GM06990 (cell line): ENCODE measurements at regions not wholly inside any gene's neighbourhood (a gene's known extent, or its start where the extent isn't known, plus 50 kb on each side); places are given as distances from the start of the nearest gene placed in this dataset.

Experiments used
- DNase-seq: peaks from one replicate; pipeline ENCODE4 v3.0.0-alpha.2; 2011; ENCODE audit not compliant: insufficient read length; ENCODE audit errors: extremely low read depth
- H3K27me3 ChIP-seq: replicated peaks from 2 replicates; pipeline ENCODE4 v1.6.0; 2011; ENCODE audit warnings: low read length; ENCODE audit not compliant: control insufficient read depth, insufficient read depth
- H3K36me3 ChIP-seq: 2 replicates; pipeline ENCODE4 v1.5.1; 2011; ENCODE audit warnings: low read length; ENCODE audit not compliant: control insufficient read depth, insufficient read depth
- H3K4me3 ChIP-seq: replicated peaks from 2 replicates; pipeline ENCODE4 v1.5.1; 2011; ENCODE audit warnings: low read depth, mild to moderate bottlenecking, control low read depth, low read length
- TF ChIP-seq, protein P1 (sequence below): IDR thresholded peaks from 2 replicates; pipeline ENCODE4 v1.5.1; 2011; ENCODE audit warnings: low read length, control low read depth, mild to moderate bottlenecking, inconsistent platforms; ENCODE audit not compliant: insufficient read depth, poor library complexity, severe bottlenecking

DNA sequence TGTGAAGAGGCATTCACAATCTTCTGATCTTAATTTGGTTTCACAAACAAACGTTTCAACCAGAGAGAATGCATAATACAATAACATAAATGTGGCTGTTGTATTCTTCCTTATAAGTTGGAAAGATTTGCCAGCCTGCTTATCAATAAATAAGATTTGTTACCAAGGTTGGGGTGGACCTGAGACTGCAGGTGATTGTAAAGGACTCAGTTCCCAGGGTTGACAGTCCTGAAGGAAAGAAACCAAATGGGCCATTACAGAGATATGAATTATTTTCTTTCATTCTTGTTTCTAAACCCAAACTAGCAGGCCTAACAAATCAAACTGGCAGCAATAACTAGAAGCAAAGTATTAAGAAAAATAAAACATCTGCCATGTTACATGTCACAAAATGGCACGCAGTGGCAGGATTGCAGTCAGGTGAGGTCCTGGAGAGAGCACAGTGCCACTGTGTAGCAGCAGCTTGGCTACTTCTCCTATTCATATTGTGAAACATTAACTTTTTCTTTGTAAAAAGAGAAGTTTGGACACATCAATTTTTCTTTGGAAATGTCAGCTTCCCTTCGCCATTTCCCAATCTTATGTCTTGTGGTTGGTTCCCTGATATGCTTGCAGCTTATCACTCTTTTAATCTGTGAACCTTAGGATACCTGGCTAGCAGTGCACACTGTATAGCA lies 133.8 kb upstream of the EMCN start:
- no peaks in the 10 kb centered on the region for H3K36me3 ChIP-seq
- DNase-seq, result no peak
- H3K4me3 ChIP-seq, result no peak overlapping the region
- no peaks in the 10 kb centered on the region for H3K27me3 ChIP-seq
- TF ChIP-seq, protein P1, sequence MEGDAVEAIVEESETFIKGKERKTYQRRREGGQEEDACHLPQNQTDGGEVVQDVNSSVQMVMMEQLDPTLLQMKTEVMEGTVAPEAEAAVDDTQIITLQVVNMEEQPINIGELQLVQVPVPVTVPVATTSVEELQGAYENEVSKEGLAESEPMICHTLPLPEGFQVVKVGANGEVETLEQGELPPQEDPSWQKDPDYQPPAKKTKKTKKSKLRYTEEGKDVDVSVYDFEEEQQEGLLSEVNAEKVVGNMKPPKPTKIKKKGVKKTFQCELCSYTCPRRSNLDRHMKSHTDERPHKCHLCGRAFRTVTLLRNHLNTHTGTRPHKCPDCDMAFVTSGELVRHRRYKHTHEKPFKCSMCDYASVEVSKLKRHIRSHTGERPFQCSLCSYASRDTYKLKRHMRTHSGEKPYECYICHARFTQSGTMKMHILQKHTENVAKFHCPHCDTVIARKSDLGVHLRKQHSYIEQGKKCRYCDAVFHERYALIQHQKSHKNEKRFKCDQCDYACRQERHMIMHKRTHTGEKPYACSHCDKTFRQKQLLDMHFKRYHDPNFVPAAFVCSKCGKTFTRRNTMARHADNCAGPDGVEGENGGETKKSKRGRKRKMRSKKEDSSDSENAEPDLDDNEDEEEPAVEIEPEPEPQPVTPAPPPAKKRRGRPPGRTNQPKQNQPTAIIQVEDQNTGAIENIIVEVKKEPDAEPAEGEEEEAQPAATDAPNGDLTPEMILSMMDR, result no peak

DNA sequence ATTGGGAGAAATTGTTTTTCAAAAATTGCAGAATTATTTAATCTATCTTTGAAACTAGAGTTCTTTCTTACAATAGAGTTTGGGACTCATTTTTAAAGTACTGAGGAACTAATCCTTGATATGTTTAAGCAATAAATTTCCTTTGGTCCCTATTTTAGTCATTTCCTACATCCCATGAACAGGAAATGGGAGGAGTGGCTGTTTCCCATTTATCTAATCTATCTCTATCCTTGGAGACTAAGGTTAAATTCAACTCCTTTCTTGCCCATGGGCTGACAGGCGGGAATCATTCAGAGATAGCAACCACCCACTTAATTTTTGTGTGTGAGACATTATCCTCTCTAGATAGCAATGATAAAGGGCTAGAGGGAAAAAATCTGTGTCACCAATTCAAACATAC lies 131.6 kb upstream of the EMCN start:
- Histone ChIP-seq H3K36me3 (no peaks in the 10 kb centered on the region), H3K27me3 (no peaks in the 10 kb centered on the region), H3K4me3 (no peak overlapping the region)
- DNase-seq, result no peak
- TF ChIP-seq, protein P1, result no peak

DNA sequence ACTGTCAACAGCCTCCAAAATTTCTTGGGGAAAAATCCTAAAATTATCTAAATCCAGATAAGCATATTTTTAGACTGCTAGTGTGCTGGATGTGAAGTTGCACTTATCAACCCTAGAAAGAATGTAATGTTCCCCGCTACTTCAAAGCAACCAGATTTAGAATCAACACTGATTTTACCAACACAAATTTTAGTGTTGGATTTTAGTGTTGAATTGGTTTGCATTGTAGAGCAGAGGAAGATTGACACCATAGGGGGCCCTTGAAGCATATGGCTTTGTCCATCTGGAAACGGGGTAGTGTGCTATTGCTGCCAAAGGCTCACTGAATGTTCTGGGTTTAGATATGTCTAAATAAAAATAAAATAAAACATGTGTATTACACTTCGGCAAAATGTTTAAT lies 126.3 kb upstream of the EMCN start:
- DNase-seq, result no peak
- Histone ChIP-seq H3K36me3 (no peaks in the 10 kb centered on the region), H3K27me3 (no peaks in the 10 kb centered on the region), H3K4me3 (no peak overlapping the region)
- TF ChIP-seq, protein P1, result no peak

DNA sequence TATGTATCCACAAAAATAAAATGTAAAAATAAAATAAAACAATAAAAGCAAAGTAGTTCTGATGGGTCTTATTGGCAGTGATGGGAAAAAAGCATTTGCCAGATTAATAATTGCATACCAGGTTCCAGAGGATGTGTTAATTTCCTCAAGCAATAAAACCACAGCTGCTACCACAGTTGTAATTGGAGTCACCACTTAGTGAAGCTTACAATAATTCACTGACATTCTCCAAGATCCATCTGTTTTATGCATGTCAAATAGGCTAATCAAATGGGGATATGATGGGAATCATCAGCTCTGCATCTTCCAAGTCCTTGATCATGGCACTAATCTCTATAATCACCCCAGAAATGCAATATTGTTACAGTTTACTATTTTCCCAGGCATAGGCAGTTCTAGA lies 123.5 kb upstream of the EMCN start:
- Histone ChIP-seq H3K27me3 (no peaks in the 10 kb centered on the region), H3K4me3 (no peak overlapping the region), H3K36me3 (no peaks in the 10 kb centered on the region)
- TF ChIP-seq, protein P1, result no peak
- no peak for DNase-seq

DNA sequence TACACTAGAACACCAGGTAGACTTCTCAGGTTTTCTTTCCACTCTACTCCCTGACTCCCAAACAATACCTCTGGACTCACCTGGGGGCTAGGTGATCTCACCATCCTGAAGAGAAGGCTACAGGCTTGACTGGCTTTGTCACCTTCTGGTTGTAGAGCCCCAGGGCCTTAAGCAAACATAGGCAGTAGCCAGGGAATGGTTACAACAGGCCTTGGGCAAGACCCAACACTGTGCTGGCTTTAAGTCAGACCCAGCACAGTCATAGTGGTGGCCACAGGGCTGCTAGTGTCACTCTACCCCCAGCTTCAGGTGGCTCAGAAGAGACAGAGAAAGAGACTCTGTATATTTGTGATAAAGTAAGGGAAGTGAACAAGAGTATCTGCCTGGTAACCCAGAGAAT lies 118.1 kb upstream of the EMCN start:
- Histone ChIP-seq H3K27me3 (no peaks in the 10 kb centered on the region), H3K36me3 (no peaks in the 10 kb centered on the region), H3K4me3 (no peak overlapping the region)
- TF ChIP-seq, protein P1, result no peak
- no peak for DNase-seq

DNA sequence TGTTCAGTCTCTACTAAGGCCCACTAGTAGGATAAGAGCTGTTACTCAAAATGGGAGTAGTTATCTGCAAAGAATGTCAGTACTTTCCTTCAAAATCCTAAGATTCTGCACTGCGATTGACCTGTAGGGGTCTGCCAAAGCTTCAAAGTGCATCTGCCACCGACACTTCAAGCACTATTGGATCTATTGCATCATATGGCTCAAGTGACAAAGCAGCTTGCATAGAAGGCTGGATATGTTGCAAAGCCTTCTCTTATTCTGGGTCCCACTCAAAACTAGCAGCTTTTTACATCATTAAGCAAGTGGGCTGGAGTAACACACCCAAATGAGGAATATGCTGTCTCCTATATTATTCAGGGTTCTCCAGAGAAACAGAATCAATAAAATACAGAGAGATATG lies 115.4 kb upstream of the EMCN start:
- TF ChIP-seq, protein P1, result no peak
- no peaks in the 10 kb centered on the region for H3K27me3 ChIP-seq
- H3K36me3 ChIP-seq, result no peaks in the 10 kb centered on the region
- no peak for DNase-seq
- H3K4me3 ChIP-seq, result no peak overlapping the region
